Colonic mucosa (tissue), 4 donors: ENCODE measurements at regions not wholly inside any gene's neighbourhood (a gene's known extent, or its start where the extent isn't known, plus 50 kb on each side); places are given as distances from the start of the nearest gene placed in this dataset.

Experiments
- DNase-seq: peaks from one replicate; pipeline ENCODE4 v3.0.0-alpha.2; 2020
- H3K27ac ChIP-seq: fragments of 200-600 bp; one replicate; pipeline ENCODE4 v1.8.0; 2021
- H3K27me3 ChIP-seq: fragments of 200-600 bp; one replicate; pipeline ENCODE4 v1.8.0; 2021
- H3K36me3 ChIP-seq: fragments of 200-600 bp; one replicate; pipeline ENCODE4 v1.8.0; 2021
- H3K4me1 ChIP-seq: fragments of 200-600 bp; one replicate; pipeline ENCODE4 v1.8.0; 2021; ENCODE audit warnings: mild to moderate bottlenecking
- H3K4me3 ChIP-seq: fragments of 200-600 bp; one replicate; pipeline ENCODE4 v1.8.0; 2021
- H3K9ac ChIP-seq, 2 donors: one replicate each; pipeline ENCODE4 v1.7.0; 2013; ENCODE audit warnings: control low read depth in 2 of 2, low read depth in 2 of 2, low read length in 2 of 2
- H3K9me3 ChIP-seq: fragments of 200-600 bp; one replicate; pipeline ENCODE4 v1.8.0; 2021
- intact Hi-C: fragments of 100-400 bp; cut with DNase I; formaldehyde crosslinking; loops from one replicate; pipeline ENCODE4 v1.14.1; 2022
- TF ChIP-seq, protein P1 (sequence below): fragments of 200-600 bp; IDR thresholded peaks from one replicate; pipeline ENCODE4 v1.8.0; 2022; ENCODE audit warnings: antibody characterized with exemption, mild to moderate bottlenecking
- donor health status: healthy.
- donor health status: DM: no; HTN: no; CAD: no.
- donor health status: DM: no; HTN: no; CAD: no.

DNA sequence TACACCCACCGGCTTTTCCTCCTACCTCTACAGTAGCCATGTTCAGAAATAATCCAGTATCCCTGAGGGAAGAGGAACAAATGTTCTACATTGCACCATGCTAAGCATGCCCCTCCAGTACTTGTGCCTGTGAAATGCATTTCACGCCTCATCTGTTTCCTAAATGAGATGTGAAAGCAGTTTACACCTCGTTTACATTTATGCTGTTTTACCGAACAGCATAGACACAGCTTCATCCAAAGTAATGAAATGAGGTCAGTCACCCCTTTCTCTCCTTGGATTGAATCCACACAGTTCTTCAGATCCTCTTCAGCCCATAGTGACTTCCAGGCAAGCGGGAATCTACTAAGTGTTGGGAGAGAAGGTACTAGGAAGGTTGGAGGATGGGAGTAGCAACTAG, 514.3 kb downstream of the PDCD6IP start:
- Histone ChIP-seq H3K4me3 (no peak overlapping the region), H3K27ac (no peak overlapping the region), H3K9me3 (no peaks in the 10 kb centered on the region), H3K36me3 (no peaks in the 10 kb centered on the region), H3K27me3 (no peaks in the 10 kb centered on the region), H3K9ac (no peak overlapping the region), H3K4me1 (no peaks in the 10 kb centered on the region)
- intact Hi-C loops, result no loop called here
- no peak for DNase-seq
- TF ChIP-seq, protein P1, sequence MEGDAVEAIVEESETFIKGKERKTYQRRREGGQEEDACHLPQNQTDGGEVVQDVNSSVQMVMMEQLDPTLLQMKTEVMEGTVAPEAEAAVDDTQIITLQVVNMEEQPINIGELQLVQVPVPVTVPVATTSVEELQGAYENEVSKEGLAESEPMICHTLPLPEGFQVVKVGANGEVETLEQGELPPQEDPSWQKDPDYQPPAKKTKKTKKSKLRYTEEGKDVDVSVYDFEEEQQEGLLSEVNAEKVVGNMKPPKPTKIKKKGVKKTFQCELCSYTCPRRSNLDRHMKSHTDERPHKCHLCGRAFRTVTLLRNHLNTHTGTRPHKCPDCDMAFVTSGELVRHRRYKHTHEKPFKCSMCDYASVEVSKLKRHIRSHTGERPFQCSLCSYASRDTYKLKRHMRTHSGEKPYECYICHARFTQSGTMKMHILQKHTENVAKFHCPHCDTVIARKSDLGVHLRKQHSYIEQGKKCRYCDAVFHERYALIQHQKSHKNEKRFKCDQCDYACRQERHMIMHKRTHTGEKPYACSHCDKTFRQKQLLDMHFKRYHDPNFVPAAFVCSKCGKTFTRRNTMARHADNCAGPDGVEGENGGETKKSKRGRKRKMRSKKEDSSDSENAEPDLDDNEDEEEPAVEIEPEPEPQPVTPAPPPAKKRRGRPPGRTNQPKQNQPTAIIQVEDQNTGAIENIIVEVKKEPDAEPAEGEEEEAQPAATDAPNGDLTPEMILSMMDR, result no peak

DNA sequence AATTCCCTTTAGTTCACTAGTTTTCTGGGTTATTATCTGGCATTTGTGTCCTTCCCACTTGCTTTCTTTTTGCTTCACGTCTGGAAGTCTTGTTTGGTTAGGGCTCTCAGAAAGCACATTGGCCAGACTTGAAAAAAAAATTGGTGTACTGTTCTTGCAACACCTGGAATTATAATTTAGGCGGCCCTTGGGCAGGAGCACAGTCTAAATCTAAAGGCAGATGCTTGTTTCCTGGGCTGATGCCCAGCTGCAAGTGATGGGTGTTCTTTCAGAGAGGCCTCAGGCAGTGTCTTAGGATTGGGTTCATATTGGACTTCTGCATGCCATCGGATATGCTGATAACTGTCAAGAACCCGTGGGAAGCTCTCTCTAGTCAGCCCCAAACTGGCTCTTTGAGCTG, 521.5 kb downstream of the PDCD6IP start:
- Histone ChIP-seq H3K27ac (no peak overlapping the region), H3K27me3 (no peaks in the 10 kb centered on the region), H3K4me3 (no peak overlapping the region), H3K9ac (no peak overlapping the region), H3K9me3 (no peaks in the 10 kb centered on the region), H3K36me3 (no peaks in the 10 kb centered on the region), H3K4me1 (no peaks in the 10 kb centered on the region)
- TF ChIP-seq, protein P1, result no peak
- DNase-seq, result no peak
- intact Hi-C loops, result no loop called here

DNA sequence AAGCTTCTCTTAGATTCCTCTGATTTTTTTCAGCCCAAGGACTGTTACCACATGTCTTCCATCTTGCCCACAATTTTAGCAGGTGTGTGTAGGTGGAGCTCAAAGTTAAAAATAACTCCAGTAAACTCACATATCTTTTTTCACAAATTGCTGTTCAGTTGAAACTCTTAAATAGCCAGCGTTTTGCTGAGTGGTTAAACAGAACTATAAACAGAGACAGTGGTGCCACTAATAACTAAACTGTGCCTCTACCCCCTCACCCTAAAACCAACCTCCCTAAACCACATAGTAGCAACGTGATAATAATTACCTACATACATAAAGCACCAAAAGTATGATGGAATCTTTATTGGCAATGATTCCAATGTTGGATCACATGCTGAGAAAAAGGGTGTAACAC, 525.1 kb downstream of the PDCD6IP start:
- H3K27me3 ChIP-seq, result no peaks in the 10 kb centered on the region
- no peak overlapping the region for H3K4me3 ChIP-seq
- H3K9ac ChIP-seq, result no peak overlapping the region
- TF ChIP-seq, protein P1, result no peak
- no peak overlapping the region for H3K27ac ChIP-seq
- no peaks in the 10 kb centered on the region for H3K4me1 ChIP-seq
- no peaks in the 10 kb centered on the region for H3K36me3 ChIP-seq
- intact Hi-C loops, result no loop called here
- no peaks in the 10 kb centered on the region for H3K9me3 ChIP-seq
- no peak for DNase-seq

DNA sequence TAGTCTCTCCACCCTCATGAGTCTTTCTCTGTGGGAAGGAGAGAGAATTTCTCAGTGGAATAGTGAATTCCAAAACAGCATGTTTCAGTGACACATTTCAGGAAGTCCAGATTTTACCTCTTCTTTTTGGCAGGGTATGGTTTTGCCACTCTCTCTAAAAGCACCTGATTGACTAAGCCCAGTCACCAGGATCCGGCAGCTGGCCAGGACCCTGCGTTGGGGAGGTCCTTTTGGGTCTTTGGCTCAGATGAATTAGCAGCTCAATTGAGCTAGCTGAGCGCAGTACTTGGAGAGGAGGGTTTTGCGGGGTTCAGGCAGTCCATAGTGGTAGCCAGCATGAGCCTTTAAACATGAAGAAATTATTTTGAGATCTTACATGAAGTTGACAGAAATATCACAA, 548.2 kb downstream of the PDCD6IP start:
- no peak overlapping the region for H3K9ac ChIP-seq
- H3K4me1 ChIP-seq, result no peaks in the 10 kb centered on the region
- H3K27ac ChIP-seq, result no peak overlapping the region
- no peaks in the 10 kb centered on the region for H3K9me3 ChIP-seq
- no peaks in the 10 kb centered on the region for H3K36me3 ChIP-seq
- TF ChIP-seq, protein P1, result no peak
- H3K27me3 ChIP-seq, result no peaks in the 10 kb centered on the region
- DNase-seq, result no peak
- H3K4me3 ChIP-seq, result no peak overlapping the region
- intact Hi-C loops, result no loop called here

DNA sequence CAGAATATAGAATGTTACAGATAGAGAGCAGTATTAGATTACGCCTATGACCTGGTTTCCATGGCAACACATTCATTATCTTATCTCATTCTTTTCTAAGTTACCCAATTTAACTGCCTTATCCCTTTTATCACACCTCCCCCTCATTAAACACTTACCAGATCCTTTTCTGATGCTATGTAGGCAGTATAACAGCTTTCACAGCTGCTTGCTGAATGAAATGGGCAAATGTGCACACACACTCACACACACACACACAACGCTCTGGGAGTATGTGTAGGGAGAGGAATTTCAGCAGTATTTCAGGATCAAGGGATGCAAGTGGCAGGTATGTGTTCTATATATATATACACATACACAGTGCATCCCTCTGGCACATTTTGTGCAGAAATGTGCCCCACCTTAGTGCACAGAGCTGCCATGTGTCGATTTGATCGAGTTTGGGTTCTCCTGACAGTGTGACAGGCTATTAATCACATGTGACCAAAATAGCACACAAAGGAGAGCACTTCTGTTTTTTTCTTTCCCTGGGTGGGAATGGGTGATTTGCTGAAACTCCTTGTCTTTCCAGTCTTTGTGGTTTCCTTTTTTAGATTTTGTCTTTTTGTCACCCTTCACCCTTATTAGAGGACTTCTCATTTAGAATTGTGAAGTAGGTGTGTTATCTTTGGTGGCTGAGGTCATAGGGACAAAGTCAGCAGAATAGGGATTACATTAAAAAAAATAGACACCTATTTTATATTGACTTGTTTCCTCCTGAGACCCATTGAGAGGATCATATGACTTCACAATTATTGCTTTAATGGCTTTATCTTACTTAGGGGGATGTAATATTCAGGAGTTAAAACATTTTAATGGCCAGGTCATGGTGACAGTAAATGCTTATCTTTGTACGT, 553.7 kb downstream of the PDCD6IP start:
- Histone ChIP-seq H3K9ac (no peak overlapping the region), H3K9me3 (no peaks in the 10 kb centered on the region), H3K4me1 (no peaks in the 10 kb centered on the region), H3K27me3 (no peaks in the 10 kb centered on the region), H3K36me3 (no peaks in the 10 kb centered on the region), H3K4me3 (no peak overlapping the region), H3K27ac (no peak overlapping the region)
- DNase-seq, result no peak
- intact Hi-C loops, result no loop called here
- TF ChIP-seq, protein P1, result no peak
